SK-N-MC (cell line): ENCODE measurements at regions not wholly inside any gene's neighbourhood (a gene's known extent, or its start where the extent isn't known, plus 50 kb on each side); places are given as distances from the start of the nearest gene placed in this dataset.

Source experiments
- DNase-seq: peaks from one replicate; pipeline ENCODE4 v3.0.0-alpha.2; 2011; ENCODE audit warnings: low read depth, low spot score
- H3K27ac ChIP-seq: fragments of 200-600 bp; sonication (generic); 2 replicates; pipeline ENCODE4 v1.5.1; 2016; ENCODE audit warnings: mixed run types
- H3K36me3 ChIP-seq: fragments of 200-600 bp; sonication (generic); 2 replicates; pipeline ENCODE4 v1.6.1; 2017; ENCODE audit warnings: antibody characterized with exemption, low read length, mixed read lengths; ENCODE audit not compliant: insufficient read depth
- H3K4me3 ChIP-seq: fragments of 200-600 bp; sonication (generic); 2 replicates; pipeline ENCODE4 v1.5.1; 2016
- H3K9ac ChIP-seq: fragments of 200-600 bp; sonication (generic); 2 replicates; pipeline ENCODE4 v1.8.0; 2017; ENCODE audit warnings: mixed run types, mixed read lengths; ENCODE audit not compliant: insufficient read length
- H3K9me3 ChIP-seq: fragments of 200-600 bp; sonication (generic); 2 replicates; pipeline ENCODE4 v1.6.1; 2017; ENCODE audit warnings: low read depth, mild to moderate bottlenecking, antibody characterized with exemption, low read length, moderate library complexity, mixed read lengths
- EZH2 ChIP-seq: fragments of 200-600 bp; sonication (generic); IDR thresholded peaks from one replicate; pipeline ENCODE4 v1.6.1; 2017; ENCODE audit warnings: antibody characterized with exemption
- FOXP2 ChIP-seq: optimal IDR thresholded peaks from 2 replicates; pipeline ENCODE3; 2011; ENCODE audit warnings: mild to moderate bottlenecking, moderate library complexity; ENCODE audit not compliant: insufficient read depth; ENCODE audit errors: extremely low read length, control extremely low read depth
- POLR2AphosphoS5 ChIP-seq: IDR thresholded peaks from 2 replicates; pipeline ENCODE4 v1.6.1; 2012; ENCODE audit warnings: mild to moderate bottlenecking, low read depth, low read length, borderline replicate concordance

- Histone ChIP-seq H3K9ac (no peak overlapping the region), H3K36me3 (no peaks in the 10 kb centered on the region), H3K4me3 (no peak overlapping the region), H3K9me3 (no peaks in the 10 kb centered on the region), H3K27ac (no peak overlapping the region)
- no peak for TF ChIP-seq FOXP2
- TF ChIP-seq EZH2 = no peak
- no peak for TF ChIP-seq POLR2AphosphoS5
- DNase-seq = no peak
Measured at GRCh38 chr5:34603378-34603777, 52.8 kb upstream of the RAI14 start.

- Histone ChIP-seq H3K9me3 (no peaks in the 10 kb centered on the region), H3K4me3 (no peak overlapping the region), H3K36me3 (no peaks in the 10 kb centered on the region), H3K9ac (no peak overlapping the region), H3K27ac (no peak overlapping the region)
- DNase-seq = no peak
- TF ChIP-seq EZH2 (no peak), POLR2AphosphoS5 (no peak), FOXP2 (no peak)
Measured at GRCh38 chr5:34604119-34604675, 51.9 kb upstream of the RAI14 start.

- no peaks in the 10 kb centered on the region for H3K36me3 ChIP-seq
- TF ChIP-seq EZH2 = no peak
- TF ChIP-seq POLR2AphosphoS5 = no peak
- TF ChIP-seq FOXP2 = no peak
- no peak overlapping the region for H3K4me3 ChIP-seq
- H3K27ac ChIP-seq = no peak overlapping the region
- H3K9me3 ChIP-seq = no peaks in the 10 kb centered on the region
- H3K9ac ChIP-seq = no peak overlapping the region
- no peak for DNase-seq
Measured at GRCh38 chr5:34606101-34606500, 50.0 kb upstream of the RAI14 start.
